Breast epithelium (tissue), 3 donors: ENCODE measurements at regions not wholly inside any gene's neighbourhood (a gene's known extent, or its start where the extent isn't known, plus 50 kb on each side); places are given as distances from the start of the nearest gene placed in this dataset.

Experiments used
- POLR2A ChIP-seq: fragments of 450-650 bp; IDR thresholded peaks from one replicate; pipeline ENCODE4 v1.6.1; 2016; ENCODE audit warnings: antibody characterized with exemption, mild to moderate bottlenecking, moderate library complexity
- POLR2AphosphoS5 ChIP-seq, 3 donors: sonication (generic); formaldehyde crosslinking; IDR thresholded peaks; one replicate each; pipeline ENCODE4 v1.6.1; 2017; ENCODE audit warnings: antibody characterized with exemption in 3 of 3
- TF ChIP-seq, protein P1 (sequence below), 3 donors: fragments of 450-650 bp; IDR thresholded peaks; one replicate each; pipeline ENCODE4 v1.5.1; 2016 to 2017; ENCODE audit warnings: antibody characterized with exemption in 3 of 3, mild to moderate bottlenecking in 3 of 3, moderate library complexity in 3 of 3

DNA sequence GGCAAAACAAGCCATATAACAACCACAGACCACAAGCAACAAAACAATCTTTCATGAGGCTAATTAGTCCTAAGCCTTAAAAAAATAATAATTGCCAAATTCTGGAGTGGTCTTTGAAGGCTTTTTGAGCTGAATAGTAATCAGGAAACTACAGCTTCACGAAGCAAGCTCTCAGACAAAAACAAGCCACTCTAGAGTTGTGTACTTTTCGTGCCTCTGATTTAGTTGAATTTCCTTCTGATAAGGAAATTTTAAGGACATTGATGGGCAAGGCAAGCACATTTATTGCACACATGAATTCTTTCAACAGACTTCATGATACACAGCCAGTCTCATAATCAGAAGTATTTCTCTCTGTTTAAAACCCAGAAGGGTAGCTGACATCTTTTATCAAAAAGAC, 130.8 kb upstream of the IRX3 start:
- TF ChIP-seq, protein P1, sequence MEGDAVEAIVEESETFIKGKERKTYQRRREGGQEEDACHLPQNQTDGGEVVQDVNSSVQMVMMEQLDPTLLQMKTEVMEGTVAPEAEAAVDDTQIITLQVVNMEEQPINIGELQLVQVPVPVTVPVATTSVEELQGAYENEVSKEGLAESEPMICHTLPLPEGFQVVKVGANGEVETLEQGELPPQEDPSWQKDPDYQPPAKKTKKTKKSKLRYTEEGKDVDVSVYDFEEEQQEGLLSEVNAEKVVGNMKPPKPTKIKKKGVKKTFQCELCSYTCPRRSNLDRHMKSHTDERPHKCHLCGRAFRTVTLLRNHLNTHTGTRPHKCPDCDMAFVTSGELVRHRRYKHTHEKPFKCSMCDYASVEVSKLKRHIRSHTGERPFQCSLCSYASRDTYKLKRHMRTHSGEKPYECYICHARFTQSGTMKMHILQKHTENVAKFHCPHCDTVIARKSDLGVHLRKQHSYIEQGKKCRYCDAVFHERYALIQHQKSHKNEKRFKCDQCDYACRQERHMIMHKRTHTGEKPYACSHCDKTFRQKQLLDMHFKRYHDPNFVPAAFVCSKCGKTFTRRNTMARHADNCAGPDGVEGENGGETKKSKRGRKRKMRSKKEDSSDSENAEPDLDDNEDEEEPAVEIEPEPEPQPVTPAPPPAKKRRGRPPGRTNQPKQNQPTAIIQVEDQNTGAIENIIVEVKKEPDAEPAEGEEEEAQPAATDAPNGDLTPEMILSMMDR (IDR thresholded peaks at IDR 0.05) = no peak
- no peak for TF ChIP-seq POLR2AphosphoS5 (IDR thresholded peaks at IDR 0.05)
- no peak for TF ChIP-seq POLR2A
